ENCODE measurements at regions not wholly inside any gene's neighbourhood (a gene's known extent, or its start where the extent isn't known, plus 50 kb on each side); places are given as distances from the start of the nearest gene placed in this dataset.

DNA sequence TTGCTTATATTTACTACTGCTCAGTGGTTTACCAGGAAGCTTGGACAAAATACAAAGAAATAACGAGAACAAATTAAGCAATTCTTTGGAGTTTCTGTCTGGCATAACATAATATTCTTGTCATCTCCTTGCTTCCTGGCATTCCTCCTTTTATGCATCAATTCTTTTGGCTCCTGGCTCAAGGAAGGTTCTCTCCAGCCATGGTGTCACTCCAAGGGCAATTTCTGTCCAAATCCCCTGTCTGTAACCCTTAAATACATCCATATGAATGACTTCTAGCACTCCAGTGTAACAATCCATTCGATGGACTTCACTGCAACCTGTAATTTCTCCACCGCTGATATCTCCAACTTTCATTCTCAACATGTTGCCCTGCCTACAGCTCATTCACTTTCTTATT is 617.7 kb upstream of the ANKRD30A start:
- TF ChIP-seq POLR2A (IDR thresholded peaks at IDR 0.05) = no peak
- TF ChIP-seq, protein P1, sequence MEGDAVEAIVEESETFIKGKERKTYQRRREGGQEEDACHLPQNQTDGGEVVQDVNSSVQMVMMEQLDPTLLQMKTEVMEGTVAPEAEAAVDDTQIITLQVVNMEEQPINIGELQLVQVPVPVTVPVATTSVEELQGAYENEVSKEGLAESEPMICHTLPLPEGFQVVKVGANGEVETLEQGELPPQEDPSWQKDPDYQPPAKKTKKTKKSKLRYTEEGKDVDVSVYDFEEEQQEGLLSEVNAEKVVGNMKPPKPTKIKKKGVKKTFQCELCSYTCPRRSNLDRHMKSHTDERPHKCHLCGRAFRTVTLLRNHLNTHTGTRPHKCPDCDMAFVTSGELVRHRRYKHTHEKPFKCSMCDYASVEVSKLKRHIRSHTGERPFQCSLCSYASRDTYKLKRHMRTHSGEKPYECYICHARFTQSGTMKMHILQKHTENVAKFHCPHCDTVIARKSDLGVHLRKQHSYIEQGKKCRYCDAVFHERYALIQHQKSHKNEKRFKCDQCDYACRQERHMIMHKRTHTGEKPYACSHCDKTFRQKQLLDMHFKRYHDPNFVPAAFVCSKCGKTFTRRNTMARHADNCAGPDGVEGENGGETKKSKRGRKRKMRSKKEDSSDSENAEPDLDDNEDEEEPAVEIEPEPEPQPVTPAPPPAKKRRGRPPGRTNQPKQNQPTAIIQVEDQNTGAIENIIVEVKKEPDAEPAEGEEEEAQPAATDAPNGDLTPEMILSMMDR (IDR thresholded peaks at IDR 0.05) = no peak
